AG04449 (cell line): ENCODE measurements at regions not wholly inside any gene's neighbourhood (a gene's known extent, or its start where the extent isn't known, plus 50 kb on each side); places are given as distances from the start of the nearest gene placed in this dataset.

ENCODE experiments used
- CTCF ChIA-PET: fragments of 350-600 bp; formaldehyde crosslinking; extraction: SDS; loops from one replicate; lab custom pipeline; 2021; ENCODE audit warnings: antibody characterized with exemption; lab: Yijun Ruan, JAX
- POLR2A ChIA-PET: fragments of 400-600, 350-600 bp; formaldehyde crosslinking; extraction: SDS; loops from one replicate; lab custom pipeline; 2020; ENCODE audit warnings: antibody characterized with exemption, inconsistent platforms; lab: Yijun Ruan, JAX
- DNase-seq: peaks from one replicate; pipeline ENCODE4 v3.0.0-alpha.2; 2010; ENCODE audit warnings: low read depth, low spot score
- H3K4me3 ChIP-seq: 2 replicates; pipeline ENCODE4 v1.5.1; 2011; ENCODE audit warnings: low read depth, mild to moderate bottlenecking, control low read depth, low read length
- TF ChIP-seq, protein P1 (sequence below): IDR thresholded peaks from one replicate; pipeline ENCODE4 v1.5.1; 2011; ENCODE audit warnings: mild to moderate bottlenecking, moderate library complexity, low read length, control low read depth, inconsistent platforms; ENCODE audit not compliant: insufficient read depth; ENCODE audit errors: missing control alignments

DNA sequence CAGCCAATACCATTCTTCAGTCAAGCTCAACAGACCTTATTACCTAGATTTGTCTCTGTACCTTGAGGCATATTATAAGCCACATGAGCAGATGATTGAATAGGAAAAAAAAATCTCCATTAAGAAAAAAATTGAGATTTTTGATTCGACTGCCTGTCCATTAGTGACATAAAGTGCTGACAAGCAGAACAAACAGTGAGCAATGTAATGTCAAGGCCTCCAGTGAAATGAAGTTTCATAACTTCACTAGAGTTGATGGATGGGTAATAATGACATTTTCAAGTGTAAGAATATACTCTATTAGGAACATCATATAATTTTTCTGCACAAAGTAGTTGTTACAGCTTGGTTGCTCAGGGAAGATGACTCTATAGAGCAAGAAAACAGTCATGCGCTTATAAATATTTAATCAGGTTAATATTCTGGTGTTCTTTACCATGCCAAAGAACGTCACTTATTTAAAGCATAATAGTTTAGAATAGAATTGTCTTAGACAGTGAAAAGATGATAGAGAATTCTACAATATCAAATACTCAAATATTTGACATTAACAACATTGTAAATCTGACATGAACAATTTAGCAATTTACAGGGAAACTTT is 783.7 kb downstream of the EPHA7 start:
- TF ChIP-seq, protein P1, sequence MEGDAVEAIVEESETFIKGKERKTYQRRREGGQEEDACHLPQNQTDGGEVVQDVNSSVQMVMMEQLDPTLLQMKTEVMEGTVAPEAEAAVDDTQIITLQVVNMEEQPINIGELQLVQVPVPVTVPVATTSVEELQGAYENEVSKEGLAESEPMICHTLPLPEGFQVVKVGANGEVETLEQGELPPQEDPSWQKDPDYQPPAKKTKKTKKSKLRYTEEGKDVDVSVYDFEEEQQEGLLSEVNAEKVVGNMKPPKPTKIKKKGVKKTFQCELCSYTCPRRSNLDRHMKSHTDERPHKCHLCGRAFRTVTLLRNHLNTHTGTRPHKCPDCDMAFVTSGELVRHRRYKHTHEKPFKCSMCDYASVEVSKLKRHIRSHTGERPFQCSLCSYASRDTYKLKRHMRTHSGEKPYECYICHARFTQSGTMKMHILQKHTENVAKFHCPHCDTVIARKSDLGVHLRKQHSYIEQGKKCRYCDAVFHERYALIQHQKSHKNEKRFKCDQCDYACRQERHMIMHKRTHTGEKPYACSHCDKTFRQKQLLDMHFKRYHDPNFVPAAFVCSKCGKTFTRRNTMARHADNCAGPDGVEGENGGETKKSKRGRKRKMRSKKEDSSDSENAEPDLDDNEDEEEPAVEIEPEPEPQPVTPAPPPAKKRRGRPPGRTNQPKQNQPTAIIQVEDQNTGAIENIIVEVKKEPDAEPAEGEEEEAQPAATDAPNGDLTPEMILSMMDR: no peak
- H3K4me3 ChIP-seq: no peak overlapping the region
- DNase-seq: no peak
- ChIA-PET POLR2A (no interaction called here), CTCF (no interaction called here)

DNA sequence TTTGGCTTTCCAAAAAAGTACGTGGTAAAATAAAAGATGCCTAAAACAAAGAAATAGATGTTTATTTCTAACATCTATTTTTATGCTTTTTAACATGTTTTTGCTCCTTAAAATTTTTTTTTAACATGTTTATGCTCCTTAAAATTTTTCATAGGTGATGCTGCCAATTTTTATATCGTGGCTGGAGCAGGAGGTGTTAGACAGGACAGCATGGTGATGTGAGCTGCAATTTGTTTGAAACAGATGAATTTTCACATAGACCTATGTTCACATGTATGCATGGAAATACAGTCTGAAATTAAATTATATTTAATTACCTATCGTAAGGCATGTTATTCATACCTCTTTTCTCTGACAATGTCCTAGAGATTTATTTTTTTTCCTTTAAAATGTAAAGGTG is 784.8 kb downstream of the EPHA7 start:
- TF ChIP-seq, protein P1: no peak
- no peak for DNase-seq
- no peak overlapping the region for H3K4me3 ChIP-seq
- ChIA-PET CTCF (no interaction called here), POLR2A (no interaction called here)

DNA sequence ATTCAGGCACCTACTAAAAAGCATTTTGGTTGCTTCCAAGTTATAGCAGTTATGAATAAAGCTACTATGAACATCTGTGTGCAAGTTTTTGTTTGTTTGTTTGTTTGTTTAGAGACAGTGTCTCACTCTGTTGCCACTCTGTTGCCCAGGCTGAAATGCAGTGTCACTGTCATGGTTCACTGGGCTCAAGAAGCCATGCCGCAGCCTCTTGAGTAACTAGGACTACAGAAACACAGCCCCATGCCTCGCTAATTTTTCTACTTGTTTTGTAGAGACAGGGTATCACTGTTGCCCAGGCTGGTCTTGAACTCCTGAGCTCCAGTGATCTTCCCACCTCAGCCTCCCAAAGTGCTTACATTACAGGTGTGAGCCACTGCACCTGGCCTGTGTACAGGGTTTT is 795.9 kb downstream of the EPHA7 start:
- H3K4me3 ChIP-seq: no peak overlapping the region
- DNase-seq: no peak
- POLR2A ChIA-PET: no interaction called here
- CTCF ChIA-PET: no interaction called here
- TF ChIP-seq, protein P1: no peak

DNA sequence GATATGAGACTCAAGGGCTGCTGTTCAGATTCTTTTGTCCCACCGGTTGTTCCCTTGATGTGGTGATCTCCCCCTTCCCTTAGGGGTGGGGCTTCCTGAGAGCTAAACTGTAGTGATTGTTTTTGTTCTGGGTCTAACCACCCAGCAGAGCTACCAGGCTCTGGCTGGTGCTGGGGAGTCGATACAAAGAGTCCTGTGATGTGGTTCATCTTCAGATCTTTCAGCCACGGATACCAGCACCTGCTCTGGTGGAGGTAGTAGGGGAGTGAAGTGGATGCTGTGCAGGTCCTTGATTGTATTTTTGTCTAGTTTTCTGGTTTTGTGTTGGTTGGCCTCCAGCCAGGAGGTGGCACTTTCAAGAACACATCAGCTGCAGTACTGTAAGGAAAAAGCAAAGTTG is 801.6 kb downstream of the EPHA7 start:
- ChIA-PET CTCF (no interaction called here), POLR2A (no interaction called here)
- DNase-seq: no peak
- TF ChIP-seq, protein P1: no peak
- H3K4me3 ChIP-seq: no peak overlapping the region

DNA sequence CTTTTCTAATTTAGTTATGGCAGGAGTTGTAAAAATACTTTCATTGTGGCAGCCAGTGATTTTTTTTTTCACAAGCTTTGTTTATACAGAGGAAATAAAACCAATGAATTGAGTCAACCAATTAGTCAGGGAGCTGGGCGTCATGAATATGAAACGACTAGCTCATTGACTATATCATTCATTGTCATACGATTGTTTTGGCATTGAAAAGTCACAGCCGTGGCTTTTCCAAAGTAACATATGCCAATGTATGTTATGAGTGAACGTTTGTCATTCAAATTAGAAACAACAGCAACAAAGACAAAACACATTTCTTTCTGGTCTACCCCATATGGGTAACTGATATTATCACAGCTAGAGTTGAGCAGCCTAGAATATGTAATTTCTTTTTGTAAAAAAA is 810.6 kb downstream of the EPHA7 start:
- ChIA-PET CTCF (no interaction called here), POLR2A (no interaction called here)
- no peak for DNase-seq
- TF ChIP-seq, protein P1: no peak
- no peak overlapping the region for H3K4me3 ChIP-seq

DNA sequence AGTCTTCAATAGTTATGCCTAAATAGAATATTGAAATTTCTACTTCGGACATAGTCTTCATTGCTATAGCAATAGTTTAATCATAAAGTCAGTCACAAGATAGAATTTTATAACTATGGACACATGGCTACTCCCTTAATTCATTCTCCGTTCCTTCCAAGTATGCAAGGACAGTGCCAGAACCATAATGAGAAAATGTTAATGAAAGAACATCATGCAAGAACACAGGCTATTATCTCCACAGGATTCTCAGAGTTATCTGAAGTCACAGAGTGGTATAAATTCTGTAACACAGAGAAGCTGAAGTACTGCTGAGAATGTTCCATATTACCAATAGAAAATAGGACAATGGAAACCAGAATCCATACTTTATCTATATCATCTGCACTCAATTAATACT is 826.2 kb downstream of the EPHA7 start:
- H3K4me3 ChIP-seq: no peak overlapping the region
- no peak for DNase-seq
- POLR2A ChIA-PET: no interaction called here
- CTCF ChIA-PET: no interaction called here
- TF ChIP-seq, protein P1: no peak
